ENCODE measurements at regions not wholly inside any gene's neighbourhood (a gene's known extent, or its start where the extent isn't known, plus 50 kb on each side); places are given as distances from the start of the nearest gene placed in this dataset.

DNA sequence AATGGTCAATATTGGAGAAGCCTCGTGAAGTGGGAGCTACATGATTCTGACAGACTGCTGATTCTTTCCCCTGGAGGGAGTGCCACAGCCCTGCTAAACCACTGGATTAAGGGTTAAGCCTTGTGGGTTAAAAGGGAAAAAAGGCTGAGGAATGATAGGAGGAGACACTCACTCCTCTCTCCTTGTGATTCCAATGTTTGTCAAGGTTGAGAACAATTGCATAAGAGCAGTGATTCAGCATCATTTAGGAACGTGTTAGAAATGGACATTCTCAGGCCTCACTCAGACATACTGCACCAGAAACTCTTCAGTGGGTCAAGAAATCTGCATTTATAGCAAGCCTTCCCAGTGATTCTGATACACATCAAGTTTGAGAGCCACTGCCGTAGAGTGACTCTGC, 87.8 kb upstream of the GZMB start:
- no peak overlapping the region for H3K4me3 ChIP-seq (ENCODE audit: control insufficient read depth, low read depth, low read length)
- no peak for DNase-seq (ENCODE audit: low read depth)
- TF ChIP-seq, protein P1, sequence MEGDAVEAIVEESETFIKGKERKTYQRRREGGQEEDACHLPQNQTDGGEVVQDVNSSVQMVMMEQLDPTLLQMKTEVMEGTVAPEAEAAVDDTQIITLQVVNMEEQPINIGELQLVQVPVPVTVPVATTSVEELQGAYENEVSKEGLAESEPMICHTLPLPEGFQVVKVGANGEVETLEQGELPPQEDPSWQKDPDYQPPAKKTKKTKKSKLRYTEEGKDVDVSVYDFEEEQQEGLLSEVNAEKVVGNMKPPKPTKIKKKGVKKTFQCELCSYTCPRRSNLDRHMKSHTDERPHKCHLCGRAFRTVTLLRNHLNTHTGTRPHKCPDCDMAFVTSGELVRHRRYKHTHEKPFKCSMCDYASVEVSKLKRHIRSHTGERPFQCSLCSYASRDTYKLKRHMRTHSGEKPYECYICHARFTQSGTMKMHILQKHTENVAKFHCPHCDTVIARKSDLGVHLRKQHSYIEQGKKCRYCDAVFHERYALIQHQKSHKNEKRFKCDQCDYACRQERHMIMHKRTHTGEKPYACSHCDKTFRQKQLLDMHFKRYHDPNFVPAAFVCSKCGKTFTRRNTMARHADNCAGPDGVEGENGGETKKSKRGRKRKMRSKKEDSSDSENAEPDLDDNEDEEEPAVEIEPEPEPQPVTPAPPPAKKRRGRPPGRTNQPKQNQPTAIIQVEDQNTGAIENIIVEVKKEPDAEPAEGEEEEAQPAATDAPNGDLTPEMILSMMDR (IDR thresholded peaks at IDR 0.05; ENCODE audit: control insufficient read depth, insufficient read depth, low read depth, low read length, missing control alignments), result no peak

DNA sequence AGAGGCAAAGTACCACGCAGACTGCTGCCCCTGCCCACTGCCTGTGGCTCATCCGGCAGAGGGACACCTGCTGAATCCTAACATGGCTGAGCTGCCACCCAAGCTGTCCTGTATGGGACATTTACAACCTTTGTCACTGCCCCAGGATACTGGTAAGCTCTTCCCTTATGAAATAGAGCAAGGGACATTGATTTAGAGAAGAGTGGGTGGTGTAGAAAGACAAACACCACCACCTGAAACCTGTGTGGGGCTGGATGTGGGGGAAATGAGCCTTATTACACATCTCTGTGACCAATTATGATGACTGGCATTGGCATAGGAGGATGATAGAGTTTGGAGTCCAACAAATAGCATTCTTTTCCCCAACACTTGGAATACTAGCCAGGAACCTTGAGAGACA, 81.2 kb upstream of the GZMB start:
- no peak overlapping the region for H3K4me3 ChIP-seq (ENCODE audit: control insufficient read depth, low read depth, low read length)
- TF ChIP-seq, protein P1 (IDR thresholded peaks at IDR 0.05; ENCODE audit: control insufficient read depth, insufficient read depth, low read depth, low read length, missing control alignments), result no peak
- DNase-seq (ENCODE audit: low read depth), result no peak

DNA sequence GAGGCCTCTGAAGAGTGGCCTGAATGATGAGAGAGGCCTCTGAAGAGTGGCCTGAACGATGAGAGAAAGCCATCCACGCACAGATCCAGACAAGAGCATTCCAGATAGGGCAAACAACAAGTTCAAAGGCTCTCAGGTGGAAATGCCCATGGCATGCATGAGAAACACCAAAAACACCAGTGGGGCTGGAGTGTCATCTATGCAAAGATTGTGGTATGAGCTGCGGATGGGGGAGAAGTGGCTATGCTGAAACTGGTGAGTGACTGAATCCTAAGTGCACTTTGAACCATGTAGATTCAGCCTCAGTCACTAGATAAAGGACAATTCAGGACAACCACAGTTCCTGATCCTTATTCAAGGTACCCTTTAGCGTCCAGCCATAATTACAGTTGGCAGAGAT, 79.4 kb upstream of the GZMB start:
- DNase-seq (ENCODE audit: low read depth), result no peak
- no peak overlapping the region for H3K4me3 ChIP-seq (ENCODE audit: control insufficient read depth, low read depth, low read length)
- TF ChIP-seq, protein P1 (IDR thresholded peaks at IDR 0.05; ENCODE audit: control insufficient read depth, insufficient read depth, low read depth, low read length, missing control alignments), result no peak

DNA sequence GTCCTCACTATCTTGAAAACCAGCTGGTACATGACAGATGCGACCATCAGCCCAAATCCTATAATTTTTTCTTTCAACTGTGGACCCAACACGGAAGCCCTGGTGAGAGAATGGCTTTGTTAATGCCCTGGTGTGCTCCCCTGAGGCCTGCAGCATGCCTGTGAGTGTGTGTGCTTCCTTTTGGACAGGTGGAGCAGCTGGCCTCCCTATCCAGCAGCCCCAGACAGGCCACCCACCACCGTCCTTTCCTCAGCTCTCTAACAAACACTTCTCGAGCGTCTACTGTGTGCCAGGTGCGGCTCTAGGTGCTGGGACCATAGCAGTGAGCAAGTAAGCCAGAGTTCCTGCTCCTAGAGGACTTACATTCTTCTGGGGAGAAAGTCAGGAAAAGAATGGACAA, 78.9 kb upstream of the GZMB start:
- TF ChIP-seq, protein P1 (IDR thresholded peaks at IDR 0.05; ENCODE audit: control insufficient read depth, insufficient read depth, low read depth, low read length, missing control alignments), result no peak
- H3K4me3 ChIP-seq (ENCODE audit: control insufficient read depth, low read depth, low read length), result no peak overlapping the region
- DNase-seq (ENCODE audit: low read depth), result no peak

DNA sequence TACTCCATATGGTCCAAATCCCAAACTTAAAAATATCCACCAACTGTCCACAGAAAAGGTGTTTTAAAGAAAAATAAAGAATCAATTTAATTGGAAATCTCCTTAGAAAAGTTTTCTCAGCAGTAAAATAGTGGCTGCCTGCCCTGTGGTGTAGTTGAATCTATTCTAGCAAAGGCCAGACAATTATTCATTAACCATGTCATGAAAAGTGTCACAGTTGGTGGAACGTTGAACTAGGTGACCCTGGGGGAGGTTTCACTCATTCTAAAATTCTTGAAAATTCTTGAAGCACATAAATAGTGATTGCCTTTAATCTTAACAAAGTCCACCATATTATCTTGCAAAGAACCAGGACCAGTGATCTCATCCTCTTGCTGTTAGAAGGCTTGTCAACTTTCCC, 78.4 kb upstream of the GZMB start:
- TF ChIP-seq, protein P1 (IDR thresholded peaks at IDR 0.05; ENCODE audit: control insufficient read depth, insufficient read depth, low read depth, low read length, missing control alignments), result no peak
- no peak overlapping the region for H3K4me3 ChIP-seq (ENCODE audit: control insufficient read depth, low read depth, low read length)
- no peak for DNase-seq (ENCODE audit: low read depth)

DNA sequence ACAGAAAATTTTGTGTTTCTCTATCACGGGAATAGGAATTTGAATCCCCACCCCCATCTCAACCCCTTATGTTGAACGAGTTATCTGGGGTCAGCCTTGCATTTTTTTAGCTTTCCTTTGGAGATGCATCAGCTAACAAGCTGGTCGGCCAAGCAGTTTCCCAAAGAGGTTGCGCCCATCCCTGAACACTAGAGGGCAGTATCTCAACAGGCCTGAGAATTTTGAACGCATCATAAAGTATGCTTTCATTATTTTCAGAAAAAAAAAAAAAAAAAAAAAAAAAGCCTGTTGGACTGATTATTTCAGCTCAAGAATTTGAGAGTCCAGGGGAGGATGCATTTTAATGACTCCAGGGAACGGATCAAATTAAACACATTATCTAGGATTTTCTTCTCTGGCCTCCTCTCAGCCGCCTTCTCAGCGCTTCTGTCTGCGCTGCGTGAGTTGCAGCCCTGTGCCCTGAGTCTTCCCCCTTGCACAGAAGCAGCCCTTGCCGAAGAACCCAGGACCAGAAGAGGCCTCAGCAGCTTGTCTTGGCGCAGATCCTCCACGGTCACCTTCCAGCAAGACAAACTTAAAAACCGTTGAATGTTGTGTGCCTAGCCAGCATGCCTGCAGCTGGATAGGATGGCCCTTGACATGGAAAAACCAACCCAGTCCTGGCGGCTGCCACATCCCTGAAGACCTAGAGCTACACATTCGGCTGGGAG, 76.6 kb upstream of the GZMB start:
- peak; percentile 18 for DNase-seq (ENCODE audit: low read depth)
- TF ChIP-seq, protein P1 (IDR thresholded peaks at IDR 0.05; ENCODE audit: control insufficient read depth, insufficient read depth, low read depth, low read length, missing control alignments), result peak; percentile 85
- peak overlapping the region; percentile 16 for H3K4me3 ChIP-seq (ENCODE audit: control insufficient read depth, low read depth, low read length)
